HCT116 (cell line): ENCODE measurements at regions not wholly inside any gene's neighbourhood (a gene's known extent, or its start where the extent isn't known, plus 50 kb on each side); places are given as distances from the start of the nearest gene placed in this dataset.
A peak's percentile ranks its signal among the peaks of the same experiment; 100 is the strongest.

Source experiments
- ATAC-seq: fragments of 200-7000 bp; cut with Tn5 transposase; 2 replicates; pipeline ENCODE4 v1.9.1; 2020; ENCODE audit warnings: mild to moderate bottlenecking, moderate library complexity
- BruUV-seq: library from RNA; stranded (reverse); fragments of 400-500 nt; replicated peaks from 2 replicates; lab custom pipeline; 2021; lab: Mats Ljungman, UMichigan
- CTCF ChIA-PET: fragments of 300-600 bp; sonication (Branson Sonifier 250); formaldehyde crosslinking; loops from one replicate; lab custom pipeline; 2021; ENCODE audit warnings: antibody characterized with exemption; lab: Charles Lee
- POLR2A ChIA-PET: fragments of 300-600, 350-600 bp; sonication (Branson Sonifier 250); formaldehyde crosslinking; loops from one replicate; lab custom pipeline; 2021; ENCODE audit warnings: antibody characterized with exemption; lab: Charles Lee
- RAD21 ChIA-PET, 2 experiments: fragments of 300-600 bp; sonication (Branson Sonifier 250); formaldehyde crosslinking; loops; one replicate each; lab custom pipeline; 2023; ENCODE audit warnings: low total read pairs in 2 of 2; ENCODE audit not compliant: uncharacterized antibody in 2 of 2, unreplicated experiment in 2 of 2, low non-redundant PET in 1 of 2; lab: Charles Lee
- DNase-seq: peaks from one replicate; pipeline ENCODE4 v3.0.0-alpha.2; 2010; ENCODE audit warnings: low read depth, low spot score
- H2AFZ ChIP-seq: fragments of 200-600 bp; shearing (Covaris generic), sonication (generic); 2 replicates; pipeline ENCODE4 v1.6.1; 2017; ENCODE audit warnings: low read depth, mixed run types, mixed read lengths, antibody characterized with exemption, low read length; ENCODE audit not compliant: poor library complexity, severe bottlenecking
- H3K27ac ChIP-seq: 2 replicates; pipeline ENCODE4 v1.5.1; 2012; ENCODE audit warnings: low read depth, low read length
- H3K27me3 ChIP-seq: fragments of 200-600 bp; sonication (generic); 2 replicates; pipeline ENCODE4 v1.6.1; 2016; ENCODE audit warnings: mixed run types, low read length, mixed read lengths; ENCODE audit not compliant: insufficient read depth
- H3K36me3 ChIP-seq, 2 experiments: fragments of 200-500 bp in 1 of 2; fragments of 200-600 bp in 1 of 2; sonication (Bioruptor generic) in 1 of 2; sonication (generic) in 1 of 2; 2 replicates each; pipeline versions ENCODE4 v1.5.1 to v1.6.1; 2014 to 2016; ENCODE audit warnings: low read length in 2 of 2, inconsistent platforms in 1 of 2, mixed read lengths in 1 of 2, mixed run types in 1 of 2; ENCODE audit not compliant: insufficient read depth in 2 of 2, control insufficient read depth in 1 of 2
- H3K4me1 ChIP-seq, 2 experiments: fragments of 200-600 bp in 1 of 2; sonication (generic) in 1 of 2; 2 replicates each; pipeline versions ENCODE4 v1.5.1 to v1.6.1; 2012 to 2017; ENCODE audit warnings: low read length in 2 of 2, inconsistent platforms in 1 of 2, mild to moderate bottlenecking in 1 of 2, mixed read lengths in 1 of 2, mixed run types in 1 of 2, moderate library complexity in 1 of 2; ENCODE audit not compliant: insufficient read depth in 2 of 2, control insufficient read depth in 1 of 2
- H3K4me2 ChIP-seq: fragments of 200-600 bp; sonication (generic); 2 replicates; pipeline ENCODE4 v1.6.1; 2017; ENCODE audit warnings: mixed run types, low read length, mixed read lengths
- H3K4me3 ChIP-seq, 2 experiments: fragments of 200-600 bp in 1 of 2; sonication (generic) in 1 of 2; replicated peaks in 1 of 2; 2 replicates each; pipeline ENCODE4 v1.5.1; 2011 to 2016; ENCODE audit warnings: low read length in 2 of 2, control low read depth in 1 of 2, low read depth in 1 of 2, mild to moderate bottlenecking in 1 of 2, mixed read lengths in 1 of 2, mixed run types in 1 of 2
- H3K79me2 ChIP-seq: fragments of 200-600 bp; sonication (generic); 2 replicates; pipeline ENCODE4 v1.6.1; 2017; ENCODE audit warnings: mild to moderate bottlenecking, mixed run types, low read length, moderate library complexity, mixed read lengths; ENCODE audit not compliant: insufficient read depth
- H3K9ac ChIP-seq: fragments of 200-600 bp; sonication (generic); 2 replicates; pipeline ENCODE4 v1.6.1; 2016; ENCODE audit warnings: low read length, mixed read lengths
- H3K9me2 ChIP-seq: fragments of 200-600 bp; sonication (generic), shearing (Covaris generic); 2 replicates; pipeline ENCODE4 v1.6.1; 2017; ENCODE audit warnings: mixed run types, mild to moderate bottlenecking, moderate library complexity; ENCODE audit not compliant: insufficient read depth
- H3K9me3 ChIP-seq, 2 experiments: fragments of 200-500 bp in 1 of 2; fragments of 200-600 bp in 1 of 2; sonication (Bioruptor generic) in 1 of 2; sonication (generic) in 1 of 2; 2 replicates each; pipeline ENCODE4 v1.6.1; 2014 to 2017; ENCODE audit warnings: low read length in 2 of 2, mixed read lengths in 2 of 2, inconsistent platforms in 1 of 2, low read depth in 1 of 2, mild to moderate bottlenecking in 1 of 2, mixed run types in 1 of 2, moderate library complexity in 1 of 2; ENCODE audit not compliant: control insufficient read depth in 1 of 2, insufficient read depth in 1 of 2
- H4K20me1 ChIP-seq: fragments of 200-600 bp; sonication (generic), shearing (Covaris generic); 2 replicates; pipeline ENCODE4 v1.6.1; 2017; ENCODE audit warnings: mixed run types, mild to moderate bottlenecking, moderate library complexity; ENCODE audit not compliant: insufficient read depth
- CTCF ChIP-seq, 3 experiments: fragments of 200-600 bp in 1 of 3; sonication (generic) in 1 of 3; IDR thresholded peaks in 2 of 3; conservative IDR thresholded peaks in 1 of 3; 2 replicates each; pipeline ENCODE4 v1.5.1; 2012 to 2017; ENCODE audit warnings: low read depth in 2 of 3, low read length in 2 of 3, antibody characterized with exemption in 1 of 3, borderline replicate concordance in 1 of 3, control low read depth in 1 of 3, mild to moderate bottlenecking in 1 of 3, mixed read lengths in 1 of 3, mixed run types in 1 of 3, moderate library complexity in 1 of 3; ENCODE audit not compliant: insufficient read depth in 1 of 3
- MAX ChIP-seq: IDR thresholded peaks from 2 replicates; pipeline ENCODE4 v1.6.1; 2012
- SP1 ChIP-seq: IDR thresholded peaks from 2 replicates; pipeline ENCODE4 v1.6.1; 2012; ENCODE audit warnings: low read depth
- TCF7L2 ChIP-seq: IDR thresholded peaks from 2 replicates; pipeline ENCODE4 v1.7.0; 2011; ENCODE audit warnings: borderline replicate concordance, inconsistent platforms; ENCODE audit not compliant: insufficient read depth, insufficient read length; ENCODE audit errors: extremely low read depth
- YY1 ChIP-seq: IDR thresholded peaks from 2 replicates; pipeline ENCODE4 v1.6.1; 2011; ENCODE audit warnings: low read length, low read depth, moderate library complexity, mild to moderate bottlenecking; ENCODE audit not compliant: insufficient replicate concordance; ENCODE audit errors: extremely low read depth
- ZFX ChIP-seq: fragments of 450-650 bp; IDR thresholded peaks from 2 replicates; pipeline ENCODE4 v1.6.1; 2017
- intact Hi-C: fragments of 100-400 bp; cut with micrococcal nuclease; formaldehyde crosslinking; loops from 2 replicates; pipeline ENCODE4 v1.10.0; 2022

- BruUV-seq, result no TSS peak
- peaks cover 48 to 49% of the 10 kb centered on the region in 2 experiments for H3K4me1 ChIP-seq
- peak overlapping the region; percentile 43 for H3K27ac ChIP-seq
These were observed 88.3 kb upstream of the MACF1 start for GRCh38 chr1:39116116-39116607.

More at GRCh38 chr1:39116116-39116607, 88.3 kb upstream of the MACF1 start:
- Histone ChIP-seq H3K27me3 (no peaks in the 10 kb centered on the region), H3K9me2 (no peaks in the 10 kb centered on the region), H3K9me3 (no peaks in the 10 kb centered on the region), H3K4me2 (peak overlapping the region; percentile 63), H3K79me2 (peaks cover 35% of the 10 kb centered on the region), H4K20me1 (no peaks in the 10 kb centered on the region; the same call in 1 of the 2 replicates), H2AFZ (no peak overlapping the region), H3K9ac (peak overlapping the region; percentile 18; the same call in 1 of the 2 replicates), H3K36me3 (no peaks in the 10 kb centered on the region), H3K4me3 (peak overlapping the region in 1 of 2 experiments; percentile 4; a peak in 1 of 4 replicates)
- ChIA-PET RAD21 (no interaction called here), POLR2A (interaction anchor here (1.2 kb wide), 1 partner anchor 61 kb away, joined by 3 read pairs; no protein-coding TSS in a partner anchor), CTCF (no interaction called here)
- DNase-seq (no peak), ATAC-seq (no peak)
- intact Hi-C loops, result loop anchor here (5.0 kb wide), 1 partner anchor 76 kb away; no protein-coding TSS in a partner anchor
- TF ChIP-seq ZFX, result no peak
- TF ChIP-seq MAX, result no peak
- no peak for TF ChIP-seq SP1
- TF ChIP-seq YY1, result no peak
- TF ChIP-seq TCF7L2, result no peak
- TF ChIP-seq CTCF (IDR thresholded peaks at IDR 0.05 in 2 of 3, conservative IDR thresholded peaks at IDR 0.05 in 1 of 3; ENCODE audit: borderline replicate concordance in 1 of 3, insufficient read depth in 1 of 3, low read depth in 2 of 3, low read length in 2 of 3), result no peak
- TF ChIP-seq, all 23 proteins: peak for 0
